Panc1 (cell line): ENCODE measurements at regions not wholly inside any gene's neighbourhood (a gene's known extent, or its start where the extent isn't known, plus 50 kb on each side); places are given as distances from the start of the nearest gene placed in this dataset.

Source experiments
- ATAC-seq: fragments of 200-7000 bp; cut with Tn5 transposase; 2 replicates; pipeline ENCODE4 v1.9.1; 2020; ENCODE audit warnings: mild to moderate bottlenecking, moderate library complexity
- BruUV-seq: library from RNA; stranded (reverse); fragments of 400-500 nt; replicated peaks from 2 replicates; lab custom pipeline; 2021; lab: Mats Ljungman, UMichigan
- CTCF ChIA-PET: fragments of 300-600 bp; sonication (Branson Sonifier 250); formaldehyde crosslinking; loops from one replicate; lab custom pipeline; 2022; ENCODE audit warnings: antibody characterized with exemption; lab: Charles Lee
- POLR2A ChIA-PET: fragments of 300-600 bp; sonication (Branson Sonifier 250); formaldehyde crosslinking; loops from one replicate; lab custom pipeline; 2022; ENCODE audit warnings: antibody characterized with exemption; lab: Charles Lee
- DNase-seq: peaks from one replicate; pipeline ENCODE4 v3.0.0-alpha.2; 2010; ENCODE audit warnings: low read depth, low spot score
- H3K27ac ChIP-seq: 2 replicates; pipeline ENCODE4 v1.5.1; 2011; ENCODE audit warnings: mild to moderate bottlenecking, low read length, inconsistent platforms
- H3K27me3 ChIP-seq: fragments of 200-500 bp; sonication (Bioruptor generic); 2 replicates; pipeline ENCODE4 v1.6.0; 2014; ENCODE audit warnings: low read length, inconsistent platforms; ENCODE audit not compliant: control insufficient read depth, insufficient read depth
- H3K36me3 ChIP-seq: fragments of 200-500 bp; sonication (Bioruptor generic); 2 replicates; pipeline ENCODE4 v1.5.1; 2014; ENCODE audit warnings: inconsistent platforms, mild to moderate bottlenecking, low read length, moderate library complexity; ENCODE audit not compliant: control insufficient read depth, insufficient read depth
- H3K4me1 ChIP-seq: 2 replicates; pipeline ENCODE4 v1.5.1; 2011; ENCODE audit warnings: inconsistent platforms, mild to moderate bottlenecking, low read length, moderate library complexity; ENCODE audit not compliant: control insufficient read depth, insufficient read depth
- H3K4me3 ChIP-seq, 2 experiments: 2 replicates each; pipeline ENCODE4 v1.5.1; 2011 to 2012; ENCODE audit warnings: low read depth in 2 of 2, low read length in 2 of 2, mild to moderate bottlenecking in 2 of 2, inconsistent platforms in 1 of 2, moderate library complexity in 1 of 2
- H3K9me3 ChIP-seq: fragments of 200-500 bp; sonication (Bioruptor generic); 2 replicates; pipeline ENCODE4 v1.5.1; 2014; ENCODE audit warnings: low read depth, mild to moderate bottlenecking, inconsistent platforms, low read length, moderate library complexity; ENCODE audit not compliant: control insufficient read depth, insufficient read depth
- POLR2AphosphoS5 ChIP-seq: IDR thresholded peaks from 2 replicates; pipeline ENCODE4 v1.6.1; 2012; ENCODE audit warnings: mild to moderate bottlenecking, low read depth, low read length, moderate library complexity
- SIN3A ChIP-seq: IDR thresholded peaks from 2 replicates; pipeline ENCODE4 v1.6.1; 2012; ENCODE audit warnings: low read depth, mild to moderate bottlenecking, low read length, moderate library complexity, borderline replicate concordance; ENCODE audit not compliant: insufficient read depth
- TCF7L2 ChIP-seq: IDR thresholded peaks from 2 replicates; pipeline ENCODE4 v1.6.1; 2011; ENCODE audit warnings: mild to moderate bottlenecking, low read depth, low read length, inconsistent platforms
- in situ Hi-C: cut with HindIII; loops from 2 replicates; pipeline ENCODE4 v1.10.0; 2016; ENCODE audit warnings: low sequenced_read_pairs, low pct_unique_long_range_greater_than_20kb
- intact Hi-C: fragments of 100-400 bp; cut with micrococcal nuclease; formaldehyde crosslinking; loops from one replicate; pipeline ENCODE4 v1.10.0; 2022; ENCODE audit not compliant: unreplicated experiment
- TF ChIP-seq, protein P1 (sequence below), 2 experiments: IDR thresholded peaks; 2 replicates each; pipeline ENCODE4 v1.6.1; 2011 to 2012; ENCODE audit warnings: low read depth in 2 of 2, control low read depth in 1 of 2, low read length in 1 of 2, mild to moderate bottlenecking in 1 of 2, moderate library complexity in 1 of 2; ENCODE audit not compliant: insufficient read depth in 1 of 2
- TF ChIP-seq, protein P2 (sequence below): fragments of 450-650 bp; IDR thresholded peaks from 2 replicates; pipeline ENCODE4 v1.5.1; 2017; ENCODE audit warnings: mild to moderate bottlenecking

DNA sequence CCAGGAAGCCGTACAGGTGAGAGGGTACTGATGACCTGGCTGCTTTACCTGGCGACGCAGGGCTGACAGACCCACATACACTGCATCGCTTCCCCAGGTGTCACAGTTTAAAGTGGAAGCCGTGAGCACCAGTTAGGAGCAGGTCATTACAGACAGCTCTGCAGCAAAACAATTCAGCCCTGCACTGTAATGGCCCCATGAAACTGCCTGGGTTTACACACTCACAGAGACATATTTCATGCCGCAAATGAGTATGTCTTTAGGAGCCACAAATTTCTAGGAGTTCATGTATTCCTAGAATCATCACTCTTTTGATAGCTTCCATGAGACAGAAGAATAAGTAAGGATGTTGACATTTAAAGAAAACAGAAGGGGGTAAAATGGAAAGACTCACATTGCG, 723.1 kb downstream of the MATN1 start:
- Histone ChIP-seq H3K27ac (no peak overlapping the region), H3K4me1 (no peaks in the 10 kb centered on the region), H3K4me3 (no peak overlapping the region), H3K27me3 (no peaks in the 10 kb centered on the region), H3K36me3 (no peaks in the 10 kb centered on the region; the same call in 1 of the 2 replicates), H3K9me3 (no peaks in the 10 kb centered on the region)
- no peak for DNase-seq
- in situ Hi-C loops (no loop called here), intact Hi-C loops (no loop called here)
- CTCF ChIA-PET, result no interaction called here
- no TSS peak for BruUV-seq
- POLR2A ChIA-PET, result no interaction called here
- ATAC-seq, result no peak
- no peak for TF ChIP-seq TCF7L2
- TF ChIP-seq, protein P1, sequence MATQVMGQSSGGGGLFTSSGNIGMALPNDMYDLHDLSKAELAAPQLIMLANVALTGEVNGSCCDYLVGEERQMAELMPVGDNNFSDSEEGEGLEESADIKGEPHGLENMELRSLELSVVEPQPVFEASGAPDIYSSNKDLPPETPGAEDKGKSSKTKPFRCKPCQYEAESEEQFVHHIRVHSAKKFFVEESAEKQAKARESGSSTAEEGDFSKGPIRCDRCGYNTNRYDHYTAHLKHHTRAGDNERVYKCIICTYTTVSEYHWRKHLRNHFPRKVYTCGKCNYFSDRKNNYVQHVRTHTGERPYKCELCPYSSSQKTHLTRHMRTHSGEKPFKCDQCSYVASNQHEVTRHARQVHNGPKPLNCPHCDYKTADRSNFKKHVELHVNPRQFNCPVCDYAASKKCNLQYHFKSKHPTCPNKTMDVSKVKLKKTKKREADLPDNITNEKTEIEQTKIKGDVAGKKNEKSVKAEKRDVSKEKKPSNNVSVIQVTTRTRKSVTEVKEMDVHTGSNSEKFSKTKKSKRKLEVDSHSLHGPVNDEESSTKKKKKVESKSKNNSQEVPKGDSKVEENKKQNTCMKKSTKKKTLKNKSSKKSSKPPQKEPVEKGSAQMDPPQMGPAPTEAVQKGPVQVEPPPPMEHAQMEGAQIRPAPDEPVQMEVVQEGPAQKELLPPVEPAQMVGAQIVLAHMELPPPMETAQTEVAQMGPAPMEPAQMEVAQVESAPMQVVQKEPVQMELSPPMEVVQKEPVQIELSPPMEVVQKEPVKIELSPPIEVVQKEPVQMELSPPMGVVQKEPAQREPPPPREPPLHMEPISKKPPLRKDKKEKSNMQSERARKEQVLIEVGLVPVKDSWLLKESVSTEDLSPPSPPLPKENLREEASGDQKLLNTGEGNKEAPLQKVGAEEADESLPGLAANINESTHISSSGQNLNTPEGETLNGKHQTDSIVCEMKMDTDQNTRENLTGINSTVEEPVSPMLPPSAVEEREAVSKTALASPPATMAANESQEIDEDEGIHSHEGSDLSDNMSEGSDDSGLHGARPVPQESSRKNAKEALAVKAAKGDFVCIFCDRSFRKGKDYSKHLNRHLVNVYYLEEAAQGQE (IDR thresholded peaks at IDR 0.05; ENCODE audit: insufficient read depth in 1 of 2, low read depth in 2 of 2, low read length in 1 of 2), result no peak
- TF ChIP-seq POLR2AphosphoS5, result no peak
- TF ChIP-seq, protein P2, sequence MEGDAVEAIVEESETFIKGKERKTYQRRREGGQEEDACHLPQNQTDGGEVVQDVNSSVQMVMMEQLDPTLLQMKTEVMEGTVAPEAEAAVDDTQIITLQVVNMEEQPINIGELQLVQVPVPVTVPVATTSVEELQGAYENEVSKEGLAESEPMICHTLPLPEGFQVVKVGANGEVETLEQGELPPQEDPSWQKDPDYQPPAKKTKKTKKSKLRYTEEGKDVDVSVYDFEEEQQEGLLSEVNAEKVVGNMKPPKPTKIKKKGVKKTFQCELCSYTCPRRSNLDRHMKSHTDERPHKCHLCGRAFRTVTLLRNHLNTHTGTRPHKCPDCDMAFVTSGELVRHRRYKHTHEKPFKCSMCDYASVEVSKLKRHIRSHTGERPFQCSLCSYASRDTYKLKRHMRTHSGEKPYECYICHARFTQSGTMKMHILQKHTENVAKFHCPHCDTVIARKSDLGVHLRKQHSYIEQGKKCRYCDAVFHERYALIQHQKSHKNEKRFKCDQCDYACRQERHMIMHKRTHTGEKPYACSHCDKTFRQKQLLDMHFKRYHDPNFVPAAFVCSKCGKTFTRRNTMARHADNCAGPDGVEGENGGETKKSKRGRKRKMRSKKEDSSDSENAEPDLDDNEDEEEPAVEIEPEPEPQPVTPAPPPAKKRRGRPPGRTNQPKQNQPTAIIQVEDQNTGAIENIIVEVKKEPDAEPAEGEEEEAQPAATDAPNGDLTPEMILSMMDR, result no peak
- TF ChIP-seq SIN3A, result no peak

DNA sequence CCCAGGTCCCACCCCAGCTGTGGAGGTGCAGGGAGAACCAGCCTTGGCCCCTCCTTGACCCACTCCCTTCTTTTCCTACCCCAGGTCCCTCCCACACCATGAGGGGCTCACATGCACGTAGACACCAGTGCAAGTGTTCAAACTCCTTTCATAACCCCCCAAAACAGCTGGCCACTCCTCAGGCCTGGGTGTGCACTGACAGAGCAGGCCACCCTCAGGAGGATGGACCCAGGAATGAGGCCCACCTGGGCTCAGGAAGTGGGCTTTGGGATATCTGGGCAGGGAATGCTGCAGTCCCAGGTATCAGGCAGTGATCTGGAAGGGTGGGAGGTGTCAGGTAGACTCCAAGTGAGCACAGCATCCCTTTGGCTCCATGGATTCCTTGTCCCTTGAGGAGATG, 723.8 kb downstream of the MATN1 start:
- no peaks in the 10 kb centered on the region for H3K36me3 ChIP-seq
- H3K27ac ChIP-seq, result no peak overlapping the region
- in situ Hi-C loops (no loop called here), intact Hi-C loops (no loop called here)
- TF ChIP-seq TCF7L2, result no peak
- TF ChIP-seq, protein P1 (IDR thresholded peaks at IDR 0.05; ENCODE audit: insufficient read depth in 1 of 2, low read depth in 2 of 2, low read length in 1 of 2), result no peak
- TF ChIP-seq, protein P2, result no peak
- no peak for TF ChIP-seq POLR2AphosphoS5
- TF ChIP-seq SIN3A, result no peak
- no peak for ATAC-seq
- H3K9me3 ChIP-seq, result no peaks in the 10 kb centered on the region
- H3K4me1 ChIP-seq, result no peaks in the 10 kb centered on the region
- no TSS peak for BruUV-seq
- CTCF ChIA-PET, result no interaction called here
- no peak overlapping the region for H3K4me3 ChIP-seq
- DNase-seq, result no peak
- POLR2A ChIA-PET, result no interaction called here
- H3K27me3 ChIP-seq, result no peaks in the 10 kb centered on the region
